H1 (cell line): ENCODE measurements at regions not wholly inside any gene's neighbourhood (a gene's known extent, or its start where the extent isn't known, plus 50 kb on each side); places are given as distances from the start of the nearest gene placed in this dataset.

Source experiments
- CTCF ChIA-PET: fragments of 300-600 bp; sonication (Branson Sonifier 250); formaldehyde crosslinking; loops from one replicate; lab custom pipeline; 2021; ENCODE audit not compliant: partially characterized antibody; lab: Charles Lee
- POLR2A ChIA-PET: fragments of 300-600 bp; sonication (Branson Sonifier 250); formaldehyde crosslinking; loops from one replicate; lab custom pipeline; 2021; ENCODE audit warnings: inconsistent platforms; ENCODE audit not compliant: partially characterized antibody; lab: Charles Lee
- DNase-seq, 2 experiments: peaks; one replicate each; pipeline versions ENCODE4 v3.0.0 to v3.0.0-alpha.2; 2010 to 2022; ENCODE audit warnings: low spot score in 2 of 2, low read depth in 1 of 2, mixed read lengths in 1 of 2
- FAIRE-seq: peaks from 2 replicates; lab custom pipeline; 2011; peaks lifted over from hg19 to GRCh38; lab: Jason Lieb, UNC
- H2AFZ ChIP-seq: 2 replicates; pipeline ENCODE4 v1.8.1; 2012; ENCODE audit warnings: low read length, inconsistent platforms
- H2AK5ac ChIP-seq: 2 replicates; pipeline ENCODE4 v1.6.1; 2013; ENCODE audit warnings: low read depth, low read length
- H2BK120ac ChIP-seq: replicated peaks from 2 replicates; pipeline ENCODE3; 2013; ENCODE audit warnings: low read depth, low read length, inconsistent platforms
- H2BK12ac ChIP-seq: 2 replicates; pipeline ENCODE4 v1.6.1; 2013; ENCODE audit warnings: low read depth, low read length
- H2BK15ac ChIP-seq: 2 replicates; pipeline ENCODE4 v1.6.1; 2013; ENCODE audit warnings: low read length
- H2BK20ac ChIP-seq: 2 replicates; pipeline ENCODE4 v1.6.1; 2013; ENCODE audit warnings: low read length
- H2BK5ac ChIP-seq: 2 replicates; pipeline ENCODE4 v1.6.1; 2013; ENCODE audit warnings: low read depth, low read length
- H3K14ac ChIP-seq: 2 replicates; pipeline ENCODE4 v1.6.1; 2013; ENCODE audit warnings: inconsistent platforms; ENCODE audit not compliant: insufficient read length
- H3K18ac ChIP-seq: 2 replicates; pipeline ENCODE4 v1.6.1; 2013; ENCODE audit warnings: low read length; ENCODE audit errors: extremely low read depth
- H3K23ac ChIP-seq: 2 replicates; pipeline ENCODE4 v1.6.1; 2013; ENCODE audit warnings: inconsistent platforms; ENCODE audit not compliant: insufficient read length
- H3K23me2 ChIP-seq: 2 replicates; pipeline ENCODE4 v1.6.1; 2013; ENCODE audit warnings: low read depth, low read length
- H3K27ac ChIP-seq: 2 replicates; pipeline ENCODE4 v1.6.1; 2011; ENCODE audit warnings: low read depth, low read length, inconsistent platforms
- H3K27me3 ChIP-seq, 4 experiments: replicated peaks in 1 of 4; 1 replicate in 1 of 4; 2 replicates in 3 of 4; pipeline versions ENCODE4 v1.6.1 to v1.8.1; 2011 to 2013; ENCODE audit warnings: low read length in 3 of 4, mild to moderate bottlenecking in 3 of 4, inconsistent platforms in 2 of 4, mixed read lengths in 2 of 4, moderate library complexity in 1 of 4; ENCODE audit not compliant: control insufficient read depth in 3 of 4, insufficient read depth in 3 of 4; ENCODE audit errors: extremely low read depth in 1 of 4
- H3K36me3 ChIP-seq, 4 experiments: 2 replicates each; pipeline versions ENCODE4 v1.6.1 to v1.8.1; 2011 to 2013; ENCODE audit warnings: mild to moderate bottlenecking in 4 of 4, low read length in 3 of 4, moderate library complexity in 2 of 4, control low read depth in 1 of 4, inconsistent platforms in 1 of 4; ENCODE audit not compliant: insufficient read depth in 4 of 4, control insufficient read depth in 2 of 4
- H3K4ac ChIP-seq: replicated peaks from 2 replicates; pipeline ENCODE3; 2013; ENCODE audit warnings: low read length, low read depth, mixed read lengths, inconsistent platforms; ENCODE audit not compliant: insufficient read length
- H3K4me1 ChIP-seq, 4 experiments: replicated peaks in 1 of 4; 1 replicate in 1 of 4; 2 replicates in 3 of 4; pipeline versions ENCODE4 v1.6.1 to v1.8.1; 2011 to 2013; ENCODE audit warnings: low read length in 3 of 4, inconsistent platforms in 2 of 4, mixed read lengths in 1 of 4; ENCODE audit not compliant: insufficient read depth in 4 of 4, control insufficient read depth in 3 of 4
- H3K4me2 ChIP-seq, 2 experiments: 2 replicates each; pipeline versions ENCODE4 v1.6.1 to v1.8.1; 2011 to 2013; ENCODE audit warnings: low read depth in 2 of 2, low read length in 2 of 2, control low read depth in 1 of 2, inconsistent platforms in 1 of 2, mild to moderate bottlenecking in 1 of 2; ENCODE audit not compliant: insufficient read depth in 1 of 2
- H3K4me3 ChIP-seq, 4 experiments: fragments of 200-600, 300-600 bp in 1 of 4; sonication (generic), shearing (Covaris generic), sonication (Bioruptor Twin) in 1 of 4; 2 replicates each; pipeline versions ENCODE4 v1.5.1 to v1.8.1; 2011 to 2016; ENCODE audit warnings: low read length in 4 of 4, low read depth in 3 of 4, control low read depth in 2 of 4, inconsistent platforms in 2 of 4, mild to moderate bottlenecking in 2 of 4, mixed read lengths in 1 of 4, moderate library complexity in 1 of 4; ENCODE audit not compliant: insufficient read depth in 2 of 4; ENCODE audit errors: extremely low read depth in 1 of 4
- H3K56ac ChIP-seq: replicated peaks from 2 replicates; pipeline ENCODE3; 2013; ENCODE audit warnings: low read depth, mild to moderate bottlenecking, mixed read lengths, low read length, inconsistent platforms; ENCODE audit not compliant: insufficient read length
- H3K79me1 ChIP-seq: 2 replicates; pipeline ENCODE4 v1.6.1; 2013; ENCODE audit warnings: low read depth, low read length, control low read depth
- H3K79me2 ChIP-seq, 2 experiments: 2 replicates each; pipeline versions ENCODE4 v1.6.1 to v1.8.1; 2012 to 2013; ENCODE audit warnings: low read length in 2 of 2, mild to moderate bottlenecking in 2 of 2, inconsistent platforms in 1 of 2; ENCODE audit not compliant: insufficient read depth in 2 of 2, control insufficient read depth in 1 of 2
- H3K9ac ChIP-seq, 4 experiments: replicated peaks in 1 of 4; 1 replicate in 1 of 4; 2 replicates in 3 of 4; pipeline versions ENCODE4 v1.6.1 to v1.8.1; 2011 to 2013; ENCODE audit warnings: low read depth in 3 of 4, low read length in 3 of 4, control low read depth in 2 of 4, mild to moderate bottlenecking in 2 of 4, moderate library complexity in 2 of 4, inconsistent platforms in 1 of 4; ENCODE audit errors: extremely low read depth in 1 of 4
- H3K9me3 ChIP-seq, 2 experiments: 2 replicates each; pipeline versions ENCODE4 v1.6.1 to v1.8.1; 2012 to 2013; ENCODE audit warnings: mild to moderate bottlenecking in 2 of 2, moderate library complexity in 2 of 2, control low read depth in 1 of 2, inconsistent platforms in 1 of 2, low read depth in 1 of 2, low read length in 1 of 2, mixed read lengths in 1 of 2; ENCODE audit not compliant: insufficient read depth in 2 of 2
- H4K20me1 ChIP-seq, 2 experiments: replicated peaks in 1 of 2; 2 replicates each; pipeline versions ENCODE3 to v1.8.1; 2011 to 2013; ENCODE audit warnings: inconsistent platforms in 2 of 2, low read length in 2 of 2, mild to moderate bottlenecking in 1 of 2; ENCODE audit not compliant: insufficient read depth in 2 of 2, control insufficient read depth in 1 of 2
- H4K5ac ChIP-seq: 2 replicates; pipeline ENCODE4 v1.6.1; 2013; ENCODE audit warnings: low read length, low read depth, mixed read lengths, inconsistent platforms; ENCODE audit not compliant: insufficient read length
- H4K8ac ChIP-seq: 2 replicates; pipeline ENCODE4 v1.8.0; 2013; ENCODE audit warnings: mild to moderate bottlenecking, moderate library complexity, low read length, inconsistent platforms; ENCODE audit not compliant: insufficient read depth; ENCODE audit errors: extremely low read depth
- H4K91ac ChIP-seq: replicated peaks from 2 replicates; pipeline ENCODE3; 2013; ENCODE audit warnings: low read length, mixed read lengths, inconsistent platforms; ENCODE audit not compliant: insufficient read length
- ASH2L ChIP-seq: fragments of 200-600, 300-600 bp; sonication (generic); IDR thresholded peaks from one replicate; pipeline ENCODE4 v1.7.1; 2017; ENCODE audit warnings: low read length
- E2F6 ChIP-seq: IDR thresholded peaks from 2 replicates; pipeline ENCODE4 v1.6.1; 2012; ENCODE audit warnings: inconsistent platforms
- KDM4A ChIP-seq: IDR thresholded peaks from one replicate; pipeline ENCODE4 v1.7.1; 2012; ENCODE audit warnings: low read depth, mild to moderate bottlenecking, moderate library complexity, low read length, inconsistent platforms; ENCODE audit not compliant: severe bottlenecking
- MAFK ChIP-seq: IDR thresholded peaks from 2 replicates; pipeline ENCODE4 v1.6.1; 2012; ENCODE audit warnings: low read depth, mild to moderate bottlenecking, improper control_type of control experiment, low read length
- MAX ChIP-seq: IDR thresholded peaks from 2 replicates; pipeline ENCODE4 v1.6.1; 2012; ENCODE audit warnings: inconsistent platforms
- NRF1 ChIP-seq: IDR thresholded peaks from 2 replicates; pipeline ENCODE4 v1.6.1; 2011; ENCODE audit warnings: mild to moderate bottlenecking, low read depth, low read length, improper control_type of control experiment
- RAD21 ChIP-seq, 2 experiments: IDR thresholded peaks in 1 of 2; conservative IDR thresholded peaks in 1 of 2; 2 replicates each; pipeline ENCODE4 v1.6.1; 2011; ENCODE audit warnings: low read depth in 2 of 2, low read length in 2 of 2, improper control_type of control experiment in 1 of 2, inconsistent platforms in 1 of 2, mild to moderate bottlenecking in 1 of 2, moderate library complexity in 1 of 2
- SIRT6 ChIP-seq: IDR thresholded peaks from one replicate; pipeline ENCODE4 v1.7.1; 2012; ENCODE audit warnings: low read length, inconsistent platforms
- SP1 ChIP-seq: IDR thresholded peaks from 2 replicates; pipeline ENCODE4 v1.6.1; 2011; ENCODE audit warnings: low read depth, low read length
- SP4 ChIP-seq: IDR thresholded peaks from 2 replicates; pipeline ENCODE4 v1.6.1; 2012; ENCODE audit warnings: low read length, inconsistent platforms
- TAF7 ChIP-seq: optimal IDR thresholded peaks from 2 replicates; pipeline ENCODE3; 2011; ENCODE audit warnings: low read depth, mild to moderate bottlenecking, inconsistent platforms, low read length, moderate library complexity, borderline replicate concordance
- TEAD4 ChIP-seq: IDR thresholded peaks from 2 replicates; pipeline ENCODE4 v1.6.1; 2012; ENCODE audit warnings: low read depth, low read length, inconsistent platforms, mixed read lengths
- WGBS, 2 experiments: shearing (Covaris generic) in 1 of 2; methylation state at CpG; one replicate each; pipeline versions ENCODE4 v1.1.6 to v1.1.7; 2013 to 2015; ENCODE audit warnings: low lambda C conversion rate in 2 of 2, mixed read lengths in 2 of 2, inconsistent platforms in 1 of 2, low coverage in 1 of 2, missing lambda C conversion rate in 1 of 2; ENCODE audit not compliant: insufficient replicate concordance in 2 of 2, insufficient coverage in 1 of 2, insufficient read length in 1 of 2; ENCODE audit errors: extremely low coverage in 1 of 2, missing lambda C conversion rate in 1 of 2; 5-methylcytosine and 5-hydroxymethylcytosine counted together

DNA sequence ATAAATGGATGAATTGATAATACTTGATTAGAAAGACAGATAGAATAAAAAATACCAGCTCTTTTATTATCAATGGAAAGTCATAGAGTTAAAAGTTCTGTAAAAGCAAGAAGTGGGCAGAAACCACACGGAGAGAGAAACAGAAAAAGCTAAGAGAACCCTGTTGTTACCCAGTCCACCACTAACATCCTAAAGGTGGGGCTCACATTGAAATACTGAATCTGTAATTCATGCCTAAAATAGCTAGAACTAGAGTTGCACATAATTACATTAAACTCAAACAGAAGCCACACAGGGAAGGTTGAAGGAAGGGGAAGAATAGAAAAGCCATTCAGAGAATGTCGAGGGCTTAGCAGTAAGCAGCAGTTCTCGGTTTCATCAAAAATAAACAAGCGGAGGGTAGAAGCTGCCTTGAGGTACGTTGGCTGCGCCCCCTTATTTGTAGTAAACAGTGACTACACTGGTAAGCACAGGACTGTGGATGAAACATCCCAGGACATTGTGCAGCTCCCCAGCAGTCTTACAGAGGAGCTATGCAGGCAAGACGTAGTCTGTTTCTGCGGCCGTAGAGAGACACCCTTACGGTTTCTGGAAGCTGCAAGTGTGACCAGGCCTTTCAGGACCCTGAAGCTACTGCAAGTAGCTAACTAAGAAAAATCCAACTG is 1247.0 kb upstream of the GYPC start:
- no peak overlapping the region for H3K4me2 ChIP-seq
- no peak overlapping the region for H3K4ac ChIP-seq
- H3K36me3 ChIP-seq: no peaks in the 10 kb centered on the region
- DNase-seq: no peak
- H3K27me3 ChIP-seq: no peaks in the 10 kb centered on the region
- 94% methylated on average over 10 of the region's 10 CpGs; no CpG with 5 or more reads in 1 of the 2 experiments for WGBS, 2 experiments
- no peak overlapping the region for H2BK120ac ChIP-seq
- no peak overlapping the region for H3K14ac ChIP-seq
- no peak overlapping the region for H3K9ac ChIP-seq
- TF ChIP-seq TEAD4 (no peak), TAF7 (no peak), ASH2L (no peak), RAD21 (IDR thresholded peaks at IDR 0.05 in 1 of 2, conservative IDR thresholded peaks at IDR 0.05 in 1 of 2; ENCODE audit: low read depth in 2 of 2, low read length in 2 of 2) (no peak), E2F6 (no peak), SP1 (no peak), MAFK (no peak), SIRT6 (no peak), MAX (no peak), SP4 (no peak), KDM4A (no peak), NRF1 (no peak)
- H3K23ac ChIP-seq: no peak overlapping the region
- no peak overlapping the region for H2AK5ac ChIP-seq
- H4K5ac ChIP-seq: no peak overlapping the region
- H3K9me3 ChIP-seq: no peaks in the 10 kb centered on the region
- H2BK12ac ChIP-seq: no peak overlapping the region
- no peak overlapping the region for H4K91ac ChIP-seq
- H3K4me3 ChIP-seq: no peak overlapping the region
- ChIA-PET CTCF (no interaction called here), POLR2A (no interaction called here)
- H3K4me1 ChIP-seq: no peaks in the 10 kb centered on the region
- H4K20me1 ChIP-seq: no peaks in the 10 kb centered on the region
- H3K79me1 ChIP-seq: no peaks in the 10 kb centered on the region
- H2BK20ac ChIP-seq: no peak overlapping the region
- peak overlapping the region; percentile 85; the same call in 1 of the 2 replicates for H2AFZ ChIP-seq
- H4K8ac ChIP-seq: no peak overlapping the region
- H3K79me2 ChIP-seq: no peaks in the 10 kb centered on the region
- no peak overlapping the region for H3K27ac ChIP-seq
- H3K23me2 ChIP-seq: no peaks in the 10 kb centered on the region
- FAIRE-seq: no peak
- no peak overlapping the region for H3K56ac ChIP-seq
- H2BK15ac ChIP-seq: no peak overlapping the region
- H3K18ac ChIP-seq: no peak overlapping the region
- H2BK5ac ChIP-seq: no peak overlapping the region
